ENCODE measurements at regions not wholly inside any gene's neighbourhood (a gene's known extent, or its start where the extent isn't known, plus 50 kb on each side); places are given as distances from the start of the nearest gene placed in this dataset.

DNA sequence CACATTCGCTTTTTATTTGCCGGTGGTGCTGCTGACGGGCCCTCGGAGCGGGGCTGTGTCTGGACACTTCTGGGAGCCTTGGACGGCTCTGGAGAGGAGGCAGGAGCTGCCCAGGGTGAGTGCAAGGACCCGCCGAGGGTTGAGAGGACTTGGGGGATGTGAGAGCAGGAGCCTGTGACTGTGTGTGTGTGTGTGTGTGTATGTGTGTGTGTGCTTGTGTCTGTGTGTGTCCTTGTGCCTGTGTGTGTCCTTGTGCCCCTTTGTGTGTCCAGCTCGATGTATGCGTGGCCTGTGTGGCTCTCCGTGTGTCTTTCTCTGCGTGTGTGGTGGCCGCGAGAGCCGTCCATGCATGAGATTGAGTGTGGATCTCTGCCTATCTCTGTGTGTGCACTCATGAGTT is 179.6 kb upstream of the MYL2 start:
- no peak for ATAC-seq
- no peak for TF ChIP-seq TCF4 (CRISPR knock-in tag; IDR thresholded peaks at IDR 0.05; ENCODE audit: borderline replicate concordance)
- no peak for TF ChIP-seq ZNF8 (CRISPR knock-in tag; IDR thresholded peaks at IDR 0.05)
- no peak for TF ChIP-seq RARB (CRISPR knock-in tag; IDR thresholded peaks at IDR 0.05)
- no peak for TF ChIP-seq ZNF565 (CRISPR knock-in tag; conservative IDR thresholded peaks at IDR 0.05; ENCODE audit: low read depth)
- no peak for TF ChIP-seq ZFP30 (CRISPR knock-in tag; IDR thresholded peaks at IDR 0.05)
- no peak for TF ChIP-seq ARNTL (CRISPR knock-in tag; IDR thresholded peaks at IDR 0.05; ENCODE audit: borderline replicate concordance, low read depth)
- TF ChIP-seq BACH2 (CRISPR knock-in tag; IDR thresholded peaks at IDR 0.05; ENCODE audit: borderline replicate concordance) = no peak
- TF ChIP-seq ESRRG (CRISPR knock-in tag; IDR thresholded peaks at IDR 0.05) = no peak
- no peak for TF ChIP-seq CSDC2 (CRISPR knock-in tag; IDR thresholded peaks at IDR 0.05)
- TF ChIP-seq PPARA (CRISPR knock-in tag; IDR thresholded peaks at IDR 0.05; ENCODE audit: borderline replicate concordance) = no peak
- no peak for TF ChIP-seq OSR1 (CRISPR knock-in tag; IDR thresholded peaks at IDR 0.05)
- TF ChIP-seq, protein P1, sequence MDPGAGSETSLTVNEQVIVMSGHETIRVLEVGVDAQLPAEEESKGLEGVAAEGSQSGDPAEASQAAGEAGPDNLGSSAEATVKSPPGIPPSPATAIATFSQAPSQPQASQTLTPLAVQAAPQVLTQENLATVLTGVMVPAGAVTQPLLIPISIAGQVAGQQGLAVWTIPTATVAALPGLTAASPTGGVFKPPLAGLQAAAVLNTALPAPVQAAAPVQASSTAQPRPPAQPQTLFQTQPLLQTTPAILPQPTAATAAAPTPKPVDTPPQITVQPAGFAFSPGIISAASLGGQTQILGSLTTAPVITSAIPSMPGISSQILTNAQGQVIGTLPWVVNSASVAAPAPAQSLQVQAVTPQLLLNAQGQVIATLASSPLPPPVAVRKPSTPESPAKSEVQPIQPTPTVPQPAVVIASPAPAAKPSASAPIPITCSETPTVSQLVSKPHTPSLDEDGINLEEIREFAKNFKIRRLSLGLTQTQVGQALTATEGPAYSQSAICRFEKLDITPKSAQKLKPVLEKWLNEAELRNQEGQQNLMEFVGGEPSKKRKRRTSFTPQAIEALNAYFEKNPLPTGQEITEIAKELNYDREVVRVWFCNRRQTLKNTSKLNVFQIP (CRISPR knock-in tag; IDR thresholded peaks at IDR 0.05; ENCODE audit: borderline replicate concordance, low read depth) = no peak
- TF ChIP-seq GLIS3 (CRISPR knock-in tag; IDR thresholded peaks at IDR 0.05) = no peak
- TF ChIP-seq ISL1 (CRISPR knock-in tag; IDR thresholded peaks at IDR 0.05) = no peak
- TF ChIP-seq ZFP3 (CRISPR knock-in tag; IDR thresholded peaks at IDR 0.05) = no peak
- TF ChIP-seq ZNF70 (CRISPR knock-in tag; IDR thresholded peaks at IDR 0.05) = no peak
- TF ChIP-seq, protein P2, sequence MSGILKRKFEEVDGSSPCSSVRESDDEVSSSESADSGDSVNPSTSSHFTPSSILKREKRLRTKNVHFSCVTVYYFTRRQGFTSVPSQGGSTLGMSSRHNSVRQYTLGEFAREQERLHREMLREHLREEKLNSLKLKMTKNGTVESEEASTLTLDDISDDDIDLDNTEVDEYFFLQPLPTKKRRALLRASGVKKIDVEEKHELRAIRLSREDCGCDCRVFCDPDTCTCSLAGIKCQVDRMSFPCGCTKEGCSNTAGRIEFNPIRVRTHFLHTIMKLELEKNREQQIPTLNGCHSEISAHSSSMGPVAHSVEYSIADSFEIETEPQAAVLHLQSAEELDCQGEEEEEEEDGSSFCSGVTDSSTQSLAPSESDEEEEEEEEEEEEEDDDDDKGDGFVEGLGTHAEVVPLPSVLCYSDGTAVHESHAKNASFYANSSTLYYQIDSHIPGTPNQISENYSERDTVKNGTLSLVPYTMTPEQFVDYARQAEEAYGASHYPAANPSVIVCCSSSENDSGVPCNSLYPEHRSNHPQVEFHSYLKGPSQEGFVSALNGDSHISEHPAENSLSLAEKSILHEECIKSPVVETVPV (CRISPR knock-in tag; IDR thresholded peaks at IDR 0.05) = no peak
- no peak for TF ChIP-seq TOX (CRISPR knock-in tag; IDR thresholded peaks at IDR 0.05; ENCODE audit: borderline replicate concordance)
- TF ChIP-seq SNAI2 (CRISPR knock-in tag; IDR thresholded peaks at IDR 0.05) = no peak
- TF ChIP-seq ZC3H10 (CRISPR knock-in tag; IDR thresholded peaks at IDR 0.05) = no peak

DNA sequence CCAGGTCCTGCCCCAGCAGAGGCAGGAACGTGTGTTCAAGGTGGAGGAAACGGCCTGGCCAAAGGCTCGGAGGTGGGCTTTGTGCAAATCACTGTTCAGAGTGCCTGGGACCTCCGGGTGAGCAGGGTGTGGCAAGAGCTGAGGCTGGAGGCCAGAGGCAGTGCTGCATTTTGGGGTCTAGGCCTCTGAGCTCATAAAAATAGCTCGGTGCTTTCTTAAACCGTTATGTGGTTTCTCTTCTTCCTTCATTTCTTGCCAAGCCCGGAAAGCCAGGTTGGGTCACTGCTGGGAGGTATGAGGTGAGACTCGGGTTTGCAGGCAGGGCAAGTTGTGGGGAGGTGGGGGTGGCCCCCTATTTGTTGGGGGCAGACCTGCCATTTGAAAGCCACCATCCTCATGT is 178.8 kb upstream of the MYL2 start:
- TF ChIP-seq ESRRG (CRISPR knock-in tag; IDR thresholded peaks at IDR 0.05) (no peak), CSDC2 (CRISPR knock-in tag; IDR thresholded peaks at IDR 0.05) (no peak), ISL1 (CRISPR knock-in tag; IDR thresholded peaks at IDR 0.05) (no peak), ZNF565 (CRISPR knock-in tag; conservative IDR thresholded peaks at IDR 0.05; ENCODE audit: low read depth) (no peak), ARNTL (CRISPR knock-in tag; IDR thresholded peaks at IDR 0.05; ENCODE audit: borderline replicate concordance, low read depth) (no peak)
- TF ChIP-seq, protein P3, sequence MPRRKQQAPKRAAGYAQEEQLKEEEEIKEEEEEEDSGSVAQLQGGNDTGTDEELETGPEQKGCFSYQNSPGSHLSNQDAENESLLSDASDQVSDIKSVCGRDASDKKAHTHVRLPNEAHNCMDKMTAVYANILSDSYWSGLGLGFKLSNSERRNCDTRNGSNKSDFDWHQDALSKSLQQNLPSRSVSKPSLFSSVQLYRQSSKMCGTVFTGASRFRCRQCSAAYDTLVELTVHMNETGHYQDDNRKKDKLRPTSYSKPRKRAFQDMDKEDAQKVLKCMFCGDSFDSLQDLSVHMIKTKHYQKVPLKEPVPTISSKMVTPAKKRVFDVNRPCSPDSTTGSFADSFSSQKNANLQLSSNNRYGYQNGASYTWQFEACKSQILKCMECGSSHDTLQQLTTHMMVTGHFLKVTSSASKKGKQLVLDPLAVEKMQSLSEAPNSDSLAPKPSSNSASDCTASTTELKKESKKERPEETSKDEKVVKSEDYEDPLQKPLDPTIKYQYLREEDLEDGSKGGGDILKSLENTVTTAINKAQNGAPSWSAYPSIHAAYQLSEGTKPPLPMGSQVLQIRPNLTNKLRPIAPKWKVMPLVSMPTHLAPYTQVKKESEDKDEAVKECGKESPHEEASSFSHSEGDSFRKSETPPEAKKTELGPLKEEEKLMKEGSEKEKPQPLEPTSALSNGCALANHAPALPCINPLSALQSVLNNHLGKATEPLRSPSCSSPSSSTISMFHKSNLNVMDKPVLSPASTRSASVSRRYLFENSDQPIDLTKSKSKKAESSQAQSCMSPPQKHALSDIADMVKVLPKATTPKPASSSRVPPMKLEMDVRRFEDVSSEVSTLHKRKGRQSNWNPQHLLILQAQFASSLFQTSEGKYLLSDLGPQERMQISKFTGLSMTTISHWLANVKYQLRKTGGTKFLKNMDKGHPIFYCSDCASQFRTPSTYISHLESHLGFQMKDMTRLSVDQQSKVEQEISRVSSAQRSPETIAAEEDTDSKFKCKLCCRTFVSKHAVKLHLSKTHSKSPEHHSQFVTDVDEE (CRISPR knock-in tag; IDR thresholded peaks at IDR 0.05) = no peak
- ATAC-seq = no peak

DNA sequence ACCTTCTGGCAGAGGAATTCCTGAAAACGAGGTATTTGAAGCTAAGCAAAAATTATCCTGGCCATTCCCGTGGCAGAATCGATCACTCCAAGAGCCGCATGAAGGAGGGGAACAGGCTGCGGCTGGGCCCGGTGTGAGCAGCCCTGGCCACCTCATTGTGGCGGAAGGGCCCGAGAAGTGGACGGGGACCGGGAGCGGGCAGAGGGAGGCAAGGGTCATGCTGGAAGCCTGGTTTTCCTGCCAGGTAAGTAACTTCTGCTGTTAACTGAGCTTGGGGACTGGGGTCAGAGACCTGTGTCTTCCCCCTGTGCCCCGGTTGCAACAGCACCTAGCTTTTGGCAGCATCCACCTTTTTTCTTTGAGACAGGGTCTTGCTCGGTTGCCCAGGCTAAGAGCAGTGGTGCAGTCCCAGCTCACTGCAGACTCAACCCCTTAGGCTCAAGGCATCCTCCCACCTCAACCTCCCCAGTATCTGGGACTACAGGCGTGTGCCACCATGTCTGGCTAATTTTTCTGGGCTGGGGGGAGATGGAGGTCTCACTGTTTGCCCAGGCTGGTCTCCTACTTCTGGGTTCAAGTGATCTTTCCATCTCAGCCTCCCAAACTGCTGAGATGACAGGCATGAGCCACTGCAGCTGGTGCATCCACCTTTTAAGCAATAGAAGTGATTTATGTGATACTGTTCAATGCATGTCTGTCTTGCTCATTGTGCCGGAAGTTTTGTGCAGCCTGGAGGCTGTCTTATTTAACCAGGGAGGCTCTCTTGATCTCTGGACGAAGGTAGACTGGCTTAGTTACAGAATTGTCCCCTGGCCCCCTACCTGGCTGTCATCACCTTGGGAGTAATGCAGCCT is 174.0 kb upstream of the MYL2 start:
- TF ChIP-seq, protein P4, sequence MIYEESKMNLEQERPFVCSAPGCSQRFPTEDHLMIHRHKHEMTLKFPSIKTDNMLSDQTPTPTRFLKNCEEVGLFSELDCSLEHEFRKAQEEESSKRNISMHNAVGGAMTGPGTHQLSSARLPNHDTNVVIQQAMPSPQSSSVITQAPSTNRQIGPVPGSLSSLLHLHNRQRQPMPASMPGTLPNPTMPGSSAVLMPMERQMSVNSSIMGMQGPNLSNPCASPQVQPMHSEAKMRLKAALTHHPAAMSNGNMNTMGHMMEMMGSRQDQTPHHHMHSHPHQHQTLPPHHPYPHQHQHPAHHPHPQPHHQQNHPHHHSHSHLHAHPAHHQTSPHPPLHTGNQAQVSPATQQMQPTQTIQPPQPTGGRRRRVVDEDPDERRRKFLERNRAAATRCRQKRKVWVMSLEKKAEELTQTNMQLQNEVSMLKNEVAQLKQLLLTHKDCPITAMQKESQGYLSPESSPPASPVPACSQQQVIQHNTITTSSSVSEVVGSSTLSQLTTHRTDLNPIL (CRISPR knock-in tag; IDR thresholded peaks at IDR 0.05; ENCODE audit: low read depth) = no peak
- TF ChIP-seq ISL1 (CRISPR knock-in tag; IDR thresholded peaks at IDR 0.05) = no peak
- no peak for TF ChIP-seq ZFP30 (CRISPR knock-in tag; IDR thresholded peaks at IDR 0.05)
- TF ChIP-seq TCF4 (CRISPR knock-in tag; IDR thresholded peaks at IDR 0.05; ENCODE audit: borderline replicate concordance) = no peak
- TF ChIP-seq, protein P2 (CRISPR knock-in tag; IDR thresholded peaks at IDR 0.05) = no peak
- TF ChIP-seq ZNF8 (CRISPR knock-in tag; IDR thresholded peaks at IDR 0.05) = no peak
- TF ChIP-seq, protein P1 (CRISPR knock-in tag; IDR thresholded peaks at IDR 0.05; ENCODE audit: borderline replicate concordance, low read depth) = no peak
- TF ChIP-seq BACH2 (CRISPR knock-in tag; IDR thresholded peaks at IDR 0.05; ENCODE audit: borderline replicate concordance) = no peak
- TF ChIP-seq OSR1 (CRISPR knock-in tag; IDR thresholded peaks at IDR 0.05) = no peak
- no peak for TF ChIP-seq TOX (CRISPR knock-in tag; IDR thresholded peaks at IDR 0.05; ENCODE audit: borderline replicate concordance)
- TF ChIP-seq GLIS3 (CRISPR knock-in tag; IDR thresholded peaks at IDR 0.05) = no peak
- no peak for TF ChIP-seq ZNF70 (CRISPR knock-in tag; IDR thresholded peaks at IDR 0.05)
- TF ChIP-seq, protein P3 (CRISPR knock-in tag; IDR thresholded peaks at IDR 0.05) = no peak

More for the DNA sequence above, 174.0 kb upstream of the MYL2 start:
- no peak for ATAC-seq
